ENCODE measurements at regions not wholly inside any gene's neighbourhood (a gene's known extent, or its start where the extent isn't known, plus 50 kb on each side); places are given as distances from the start of the nearest gene placed in this dataset.

DNA sequence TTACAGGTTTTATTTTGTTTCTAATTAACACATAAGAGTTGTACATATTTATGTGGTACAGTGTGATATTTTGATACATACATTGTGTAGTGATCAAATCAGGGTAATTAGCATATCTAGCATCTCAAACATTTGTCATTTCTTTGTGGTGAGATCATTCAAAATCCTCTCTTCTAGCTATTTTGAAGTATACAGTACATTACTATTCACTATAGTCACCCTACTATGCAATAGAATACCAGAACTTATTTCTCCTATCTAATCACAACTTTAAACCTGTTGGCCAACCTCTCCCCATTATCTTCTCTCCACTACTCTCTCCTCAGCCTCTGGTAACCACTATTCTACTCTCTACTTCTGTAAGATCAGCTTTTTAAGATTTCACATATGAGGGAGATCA, 325.8 kb downstream of the CYP26B1 start:
- ATAC-seq, result no peak
- Mint-ChIP-seq H3K36me3 (ENCODE audit: low read depth) (no peaks in the 10 kb centered on the region; the same call in 2 of the 3 replicates), H3K4me1 (no peaks in the 10 kb centered on the region), H3K27ac (no peak overlapping the region), H3K27me3 (ENCODE audit: insufficient read depth, low read depth, poor library complexity) (peaks cover under 1% of the 10 kb centered on the region), H3K9me3 (peaks cover 14% of the 10 kb centered on the region), H3K4me3 (no peak overlapping the region)
- no peaks in the 10 kb centered on the region for H3K79me2 ChIP-seq (replicated peaks; ENCODE audit: insufficient read depth)
- H4K20me1 ChIP-seq (replicated peaks; ENCODE audit: insufficient read depth), result no peaks in the 10 kb centered on the region
- no peaks in the 10 kb centered on the region for H3K4me1 ChIP-seq (ENCODE audit: insufficient read depth)
- no peaks in the 10 kb centered on the region for H3K27me3 ChIP-seq (ENCODE audit: insufficient read depth)
- no peak for DNase-seq (ENCODE audit: low spot score)
- H3K4me2 ChIP-seq, result no peak overlapping the region
- no peak overlapping the region for H3K27ac ChIP-seq (ENCODE audit: low read depth)
- no peak overlapping the region for H2AFZ ChIP-seq
- no peaks in the 10 kb centered on the region for H3F3A ChIP-seq (replicated peaks; ENCODE audit: low read depth)
- no peaks in the 10 kb centered on the region for H3K36me3 ChIP-seq (ENCODE audit: insufficient read depth)
- TF ChIP-seq EZH2phosphoT487 (IDR thresholded peaks at IDR 0.05; ENCODE audit: unreplicated experiment), result no peak
- 0 out of 2 replicates have a peak, but pooled peaks cover 5% of the 10 kb centered on the region for H3K9me2 ChIP-seq (ENCODE audit: insufficient read depth)
- H3K4me3 ChIP-seq, result no peak overlapping the region

DNA sequence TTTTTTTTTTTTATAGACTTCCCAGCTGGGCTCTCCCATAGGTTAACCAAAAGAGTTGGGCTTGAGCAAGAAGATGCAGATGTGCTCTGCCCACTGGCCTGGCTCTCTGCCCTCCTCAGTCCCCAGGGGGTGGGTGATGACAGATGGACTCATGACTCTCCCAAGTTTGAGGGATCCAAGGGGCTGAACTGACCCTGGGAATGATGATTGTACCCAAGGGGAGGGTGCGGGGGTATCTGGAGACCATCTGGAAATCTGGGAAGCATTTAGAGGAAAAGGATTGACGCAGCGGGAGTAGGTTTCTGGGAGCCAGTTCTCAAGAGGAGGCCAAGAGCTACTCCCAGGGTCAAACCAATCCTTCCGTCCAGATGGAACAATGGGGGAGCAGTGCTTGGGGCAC, 330.8 kb downstream of the CYP26B1 start:
- Mint-ChIP-seq H3K9me3 (peaks cover 2% of the 10 kb centered on the region; the same call in 1 of the 3 replicates), H3K27ac (no peak overlapping the region), H3K27me3 (ENCODE audit: insufficient read depth, low read depth, poor library complexity) (no peaks in the 10 kb centered on the region), H3K4me1 (no peaks in the 10 kb centered on the region), H3K4me3 (no peak overlapping the region), H3K36me3 (ENCODE audit: low read depth) (no peaks in the 10 kb centered on the region)
- Histone ChIP-seq H3K36me3 (ENCODE audit: insufficient read depth) (no peaks in the 10 kb centered on the region), H2AFZ (no peak overlapping the region), H3K27me3 (ENCODE audit: insufficient read depth) (no peaks in the 10 kb centered on the region), H3K4me2 (no peak overlapping the region), H3K9me2 (ENCODE audit: insufficient read depth) (peaks cover 19% of the 10 kb centered on the region; the same call in 1 of the 2 replicates), H3K4me1 (ENCODE audit: insufficient read depth) (no peaks in the 10 kb centered on the region), H4K20me1 (replicated peaks; ENCODE audit: insufficient read depth) (no peaks in the 10 kb centered on the region), H3K4me3 (no peak overlapping the region), H3K79me2 (replicated peaks; ENCODE audit: insufficient read depth) (no peaks in the 10 kb centered on the region), H3K27ac (ENCODE audit: low read depth) (no peak overlapping the region), H3F3A (replicated peaks; ENCODE audit: low read depth) (no peaks in the 10 kb centered on the region)
- no peak for ATAC-seq
- no peak for DNase-seq (ENCODE audit: low spot score)
- no peak for TF ChIP-seq CREB1 (CRISPR knock-in tag; IDR thresholded peaks at IDR 0.05; ENCODE audit: low read depth)
- no peak for TF ChIP-seq EZH2phosphoT487 (IDR thresholded peaks at IDR 0.05; ENCODE audit: unreplicated experiment)
- no peak for TF ChIP-seq STAT1 (IDR thresholded peaks at IDR 0.05; ENCODE audit: unreplicated experiment)
- TF ChIP-seq, protein P1, sequence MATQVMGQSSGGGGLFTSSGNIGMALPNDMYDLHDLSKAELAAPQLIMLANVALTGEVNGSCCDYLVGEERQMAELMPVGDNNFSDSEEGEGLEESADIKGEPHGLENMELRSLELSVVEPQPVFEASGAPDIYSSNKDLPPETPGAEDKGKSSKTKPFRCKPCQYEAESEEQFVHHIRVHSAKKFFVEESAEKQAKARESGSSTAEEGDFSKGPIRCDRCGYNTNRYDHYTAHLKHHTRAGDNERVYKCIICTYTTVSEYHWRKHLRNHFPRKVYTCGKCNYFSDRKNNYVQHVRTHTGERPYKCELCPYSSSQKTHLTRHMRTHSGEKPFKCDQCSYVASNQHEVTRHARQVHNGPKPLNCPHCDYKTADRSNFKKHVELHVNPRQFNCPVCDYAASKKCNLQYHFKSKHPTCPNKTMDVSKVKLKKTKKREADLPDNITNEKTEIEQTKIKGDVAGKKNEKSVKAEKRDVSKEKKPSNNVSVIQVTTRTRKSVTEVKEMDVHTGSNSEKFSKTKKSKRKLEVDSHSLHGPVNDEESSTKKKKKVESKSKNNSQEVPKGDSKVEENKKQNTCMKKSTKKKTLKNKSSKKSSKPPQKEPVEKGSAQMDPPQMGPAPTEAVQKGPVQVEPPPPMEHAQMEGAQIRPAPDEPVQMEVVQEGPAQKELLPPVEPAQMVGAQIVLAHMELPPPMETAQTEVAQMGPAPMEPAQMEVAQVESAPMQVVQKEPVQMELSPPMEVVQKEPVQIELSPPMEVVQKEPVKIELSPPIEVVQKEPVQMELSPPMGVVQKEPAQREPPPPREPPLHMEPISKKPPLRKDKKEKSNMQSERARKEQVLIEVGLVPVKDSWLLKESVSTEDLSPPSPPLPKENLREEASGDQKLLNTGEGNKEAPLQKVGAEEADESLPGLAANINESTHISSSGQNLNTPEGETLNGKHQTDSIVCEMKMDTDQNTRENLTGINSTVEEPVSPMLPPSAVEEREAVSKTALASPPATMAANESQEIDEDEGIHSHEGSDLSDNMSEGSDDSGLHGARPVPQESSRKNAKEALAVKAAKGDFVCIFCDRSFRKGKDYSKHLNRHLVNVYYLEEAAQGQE (IDR thresholded peaks at IDR 0.05; ENCODE audit: unreplicated experiment), result no peak
- no peak for TF ChIP-seq EZH2 (IDR thresholded peaks at IDR 0.05; ENCODE audit: low read depth, unreplicated experiment)
- no peak for TF ChIP-seq JUNB (IDR thresholded peaks at IDR 0.05; ENCODE audit: unreplicated experiment)
- no peak for TF ChIP-seq NANOG (IDR thresholded peaks at IDR 0.05; ENCODE audit: borderline replicate concordance)
- no peak for TF ChIP-seq ZNF114 (CRISPR knock-in tag; IDR thresholded peaks at IDR 0.05)
- TF ChIP-seq POLR2AphosphoS5 (IDR thresholded peaks at IDR 0.05; ENCODE audit: low read depth), result no peak
- TF ChIP-seq, protein P2, sequence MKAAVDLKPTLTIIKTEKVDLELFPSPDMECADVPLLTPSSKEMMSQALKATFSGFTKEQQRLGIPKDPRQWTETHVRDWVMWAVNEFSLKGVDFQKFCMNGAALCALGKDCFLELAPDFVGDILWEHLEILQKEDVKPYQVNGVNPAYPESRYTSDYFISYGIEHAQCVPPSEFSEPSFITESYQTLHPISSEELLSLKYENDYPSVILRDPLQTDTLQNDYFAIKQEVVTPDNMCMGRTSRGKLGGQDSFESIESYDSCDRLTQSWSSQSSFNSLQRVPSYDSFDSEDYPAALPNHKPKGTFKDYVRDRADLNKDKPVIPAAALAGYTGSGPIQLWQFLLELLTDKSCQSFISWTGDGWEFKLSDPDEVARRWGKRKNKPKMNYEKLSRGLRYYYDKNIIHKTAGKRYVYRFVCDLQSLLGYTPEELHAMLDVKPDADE (IDR thresholded peaks at IDR 0.05), result no peak
- no peak for TF ChIP-seq ZNF331 (CRISPR knock-in tag; IDR thresholded peaks at IDR 0.05; ENCODE audit: low read depth)
- TF ChIP-seq, protein P3, sequence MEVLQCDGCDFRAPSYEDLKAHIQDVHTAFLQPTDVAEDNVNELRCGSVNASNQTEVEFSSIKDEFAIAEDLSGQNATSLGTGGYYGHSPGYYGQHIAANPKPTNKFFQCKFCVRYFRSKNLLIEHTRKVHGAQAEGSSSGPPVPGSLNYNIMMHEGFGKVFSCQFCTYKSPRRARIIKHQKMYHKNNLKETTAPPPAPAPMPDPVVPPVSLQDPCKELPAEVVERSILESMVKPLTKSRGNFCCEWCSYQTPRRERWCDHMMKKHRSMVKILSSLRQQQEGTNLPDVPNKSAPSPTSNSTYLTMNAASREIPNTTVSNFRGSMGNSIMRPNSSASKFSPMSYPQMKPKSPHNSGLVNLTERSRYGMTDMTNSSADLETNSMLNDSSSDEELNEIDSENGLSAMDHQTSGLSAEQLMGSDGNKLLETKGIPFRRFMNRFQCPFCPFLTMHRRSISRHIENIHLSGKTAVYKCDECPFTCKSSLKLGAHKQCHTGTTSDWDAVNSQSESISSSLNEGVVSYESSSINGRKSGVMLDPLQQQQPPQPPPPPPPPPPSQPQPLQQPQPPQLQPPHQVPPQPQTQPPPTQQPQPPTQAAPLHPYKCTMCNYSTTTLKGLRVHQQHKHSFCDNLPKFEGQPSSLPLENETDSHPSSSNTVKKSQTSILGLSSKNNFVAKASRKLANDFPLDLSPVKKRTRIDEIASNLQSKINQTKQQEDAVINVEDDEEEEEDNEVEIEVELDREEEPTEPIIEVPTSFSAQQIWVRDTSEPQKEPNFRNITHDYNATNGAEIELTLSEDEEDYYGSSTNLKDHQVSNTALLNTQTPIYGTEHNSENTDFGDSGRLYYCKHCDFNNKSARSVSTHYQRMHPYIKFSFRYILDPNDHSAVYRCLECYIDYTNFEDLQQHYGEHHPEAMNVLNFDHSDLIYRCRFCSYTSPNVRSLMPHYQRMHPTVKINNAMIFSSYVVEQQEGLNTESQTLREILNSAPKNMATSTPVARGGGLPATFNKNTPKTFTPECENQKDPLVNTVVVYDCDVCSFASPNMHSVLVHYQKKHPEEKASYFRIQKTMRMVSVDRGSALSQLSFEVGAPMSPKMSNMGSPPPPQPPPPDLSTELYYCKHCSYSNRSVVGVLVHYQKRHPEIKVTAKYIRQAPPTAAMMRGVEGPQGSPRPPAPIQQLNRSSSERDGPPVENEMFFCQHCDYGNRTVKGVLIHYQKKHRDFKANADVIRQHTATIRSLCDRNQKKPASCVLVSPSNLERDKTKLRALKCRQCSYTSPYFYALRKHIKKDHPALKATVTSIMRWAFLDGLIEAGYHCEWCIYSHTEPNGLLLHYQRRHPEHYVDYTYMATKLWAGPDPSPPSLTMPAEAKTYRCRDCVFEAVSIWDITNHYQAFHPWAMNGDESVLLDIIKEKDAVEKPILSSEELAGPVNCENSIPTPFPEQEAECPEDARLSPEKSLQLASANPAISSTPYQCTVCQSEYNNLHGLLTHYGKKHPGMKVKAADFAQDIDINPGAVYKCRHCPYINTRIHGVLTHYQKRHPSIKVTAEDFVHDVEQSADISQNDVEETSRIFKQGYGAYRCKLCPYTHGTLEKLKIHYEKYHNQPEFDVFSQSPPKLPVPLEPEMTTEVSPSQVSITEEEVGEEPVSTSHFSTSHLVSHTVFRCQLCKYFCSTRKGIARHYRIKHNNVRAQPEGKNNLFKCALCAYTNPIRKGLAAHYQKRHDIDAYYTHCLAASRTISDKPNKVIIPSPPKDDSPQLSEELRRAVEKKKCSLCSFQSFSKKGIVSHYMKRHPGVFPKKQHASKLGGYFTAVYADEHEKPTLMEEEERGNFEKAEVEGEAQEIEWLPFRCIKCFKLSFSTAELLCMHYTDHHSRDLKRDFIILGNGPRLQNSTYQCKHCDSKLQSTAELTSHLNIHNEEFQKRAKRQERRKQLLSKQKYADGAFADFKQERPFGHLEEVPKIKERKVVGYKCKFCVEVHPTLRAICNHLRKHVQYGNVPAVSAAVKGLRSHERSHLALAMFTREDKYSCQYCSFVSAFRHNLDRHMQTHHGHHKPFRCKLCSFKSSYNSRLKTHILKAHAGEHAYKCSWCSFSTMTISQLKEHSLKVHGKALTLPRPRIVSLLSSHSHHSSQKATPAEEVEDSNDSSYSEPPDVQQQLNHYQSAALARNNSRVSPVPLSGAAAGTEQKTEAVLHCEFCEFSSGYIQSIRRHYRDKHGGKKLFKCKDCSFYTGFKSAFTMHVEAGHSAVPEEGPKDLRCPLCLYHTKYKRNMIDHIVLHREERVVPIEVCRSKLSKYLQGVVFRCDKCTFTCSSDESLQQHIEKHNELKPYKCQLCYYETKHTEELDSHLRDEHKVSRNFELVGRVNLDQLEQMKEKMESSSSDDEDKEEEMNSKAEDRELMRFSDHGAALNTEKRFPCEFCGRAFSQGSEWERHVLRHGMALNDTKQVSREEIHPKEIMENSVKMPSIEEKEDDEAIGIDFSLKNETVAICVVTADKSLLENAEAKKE (CRISPR knock-in tag; IDR thresholded peaks at IDR 0.05), result no peak
